Fibroblast of lung (primary cell): ENCODE measurements at regions not wholly inside any gene's neighbourhood (a gene's known extent, or its start where the extent isn't known, plus 50 kb on each side); places are given as distances from the start of the nearest gene placed in this dataset.

Experiments
- DNase-seq, 2 donors: peaks; one replicate each; pipeline versions ENCODE4 v3.0.0 to v3.0.0-alpha.2; 2010; ENCODE audit warnings: low read depth in 2 of 2
- H2AFZ ChIP-seq: 2 replicates; pipeline ENCODE4 v1.5.1; 2012; ENCODE audit warnings: low read length, control low read depth, inconsistent platforms
- H3K27ac ChIP-seq: 2 replicates; pipeline ENCODE4 v1.5.1; 2011; ENCODE audit warnings: low read length, control low read depth; ENCODE audit not compliant: insufficient read depth
- H3K27me3 ChIP-seq: 2 replicates; pipeline ENCODE4 v1.5.1; 2011; ENCODE audit warnings: mild to moderate bottlenecking, low read length; ENCODE audit not compliant: control insufficient read depth, insufficient read depth
- H3K36me3 ChIP-seq: 2 replicates; pipeline ENCODE4 v1.5.1; 2011; ENCODE audit warnings: low read length; ENCODE audit not compliant: control insufficient read depth, insufficient read depth
- H3K4me1 ChIP-seq: 2 replicates; pipeline ENCODE4 v1.5.1; 2011; ENCODE audit warnings: low read length; ENCODE audit not compliant: control insufficient read depth, insufficient read depth; ENCODE audit errors: extremely low read depth
- H3K4me2 ChIP-seq: 2 replicates; pipeline ENCODE4 v1.5.1; 2011; ENCODE audit warnings: low read length, control low read depth; ENCODE audit not compliant: insufficient read depth; ENCODE audit errors: extremely low read depth
- H3K4me3 ChIP-seq, 4 experiments: fragments of 200-600 bp in 1 of 4; sonication (generic) in 1 of 4; replicated peaks in 1 of 4; 2 replicates each; pipeline ENCODE4 v1.5.1; 2011 to 2016; ENCODE audit warnings: low read length in 4 of 4, low read depth in 3 of 4, mild to moderate bottlenecking in 3 of 4, control low read depth in 2 of 4, inconsistent platforms in 1 of 4, mixed read lengths in 1 of 4; ENCODE audit not compliant: insufficient read depth in 1 of 4; ENCODE audit errors: control extremely low read depth in 1 of 4
- H3K79me2 ChIP-seq: 2 replicates; pipeline ENCODE4 v1.5.1; 2012; ENCODE audit warnings: mild to moderate bottlenecking, low read length, inconsistent platforms; ENCODE audit not compliant: control insufficient read depth, insufficient read depth
- H3K9ac ChIP-seq: 2 replicates; pipeline ENCODE4 v1.5.1; 2011; ENCODE audit warnings: mild to moderate bottlenecking, low read length, control low read depth; ENCODE audit not compliant: insufficient read depth
- H3K9me3 ChIP-seq: 2 replicates; pipeline ENCODE4 v1.5.1; 2012; ENCODE audit warnings: low read depth, low read length; ENCODE audit not compliant: control insufficient read depth, insufficient read depth
- H4K20me1 ChIP-seq: 2 replicates; pipeline ENCODE4 v1.5.1; 2011; ENCODE audit warnings: low read length; ENCODE audit not compliant: control insufficient read depth, insufficient read depth; ENCODE audit errors: extremely low read depth
- CTCF ChIP-seq, 2 donors: IDR thresholded peaks in 1 of 2; conservative IDR thresholded peaks in 1 of 2; 1 replicate in 1 of 2; 2 replicates in 1 of 2; pipeline ENCODE4 v1.5.1; 2011 to 2012; ENCODE audit warnings: low read length in 2 of 2, control low read depth in 1 of 2, inconsistent platforms in 1 of 2, low read depth in 1 of 2, mild to moderate bottlenecking in 1 of 2
- EZH2 ChIP-seq: IDR thresholded peaks from 2 replicates; pipeline ENCODE4 v1.5.1; 2012; ENCODE audit warnings: low read length, control low read depth, mild to moderate bottlenecking; ENCODE audit errors: missing control alignments

- Histone ChIP-seq H3K9ac (no peak overlapping the region), H3K27me3 (no peaks in the 10 kb centered on the region), H3K9me3 (no peaks in the 10 kb centered on the region), H4K20me1 (no peaks in the 10 kb centered on the region), H3K79me2 (no peaks in the 10 kb centered on the region), H3K4me3 (no peak overlapping the region), H2AFZ (no peak overlapping the region), H3K36me3 (no peaks in the 10 kb centered on the region), H3K4me1 (no peaks in the 10 kb centered on the region), H3K4me2 (no peak overlapping the region), H3K27ac (no peak overlapping the region)
- no peak for DNase-seq
- no peak for TF ChIP-seq EZH2
- TF ChIP-seq CTCF (conservative IDR thresholded peaks at IDR 0.05 in 1 of 2, IDR thresholded peaks at IDR 0.05 in 1 of 2; ENCODE audit: low read depth in 1 of 2, low read length in 2 of 2): no peak
These were observed 80.2 kb downstream of the TMEM47 start for GRCh38 chrX:34576864-34577263.

GRCh38 chrX:34565981-34566380, 91.1 kb downstream of the TMEM47 start:
- Histone ChIP-seq H3K4me3 (no peak overlapping the region), H3K79me2 (no peaks in the 10 kb centered on the region), H3K4me1 (no peaks in the 10 kb centered on the region), H4K20me1 (no peaks in the 10 kb centered on the region), H3K9ac (no peak overlapping the region), H3K36me3 (no peaks in the 10 kb centered on the region), H2AFZ (no peak overlapping the region), H3K27me3 (no peaks in the 10 kb centered on the region), H3K27ac (no peak overlapping the region), H3K4me2 (no peak overlapping the region), H3K9me3 (no peaks in the 10 kb centered on the region)
- TF ChIP-seq CTCF (conservative IDR thresholded peaks at IDR 0.05 in 1 of 2, IDR thresholded peaks at IDR 0.05 in 1 of 2; ENCODE audit: low read depth in 1 of 2, low read length in 2 of 2): no peak
- no peak for TF ChIP-seq EZH2
- no peak for DNase-seq

GRCh38 chrX:34563804-34564203, 93.3 kb downstream of the TMEM47 start:
- no peaks in the 10 kb centered on the region for H3K27me3 ChIP-seq

More at GRCh38 chrX:34563804-34564203, 93.3 kb downstream of the TMEM47 start:
- Histone ChIP-seq H3K36me3 (no peaks in the 10 kb centered on the region), H4K20me1 (no peaks in the 10 kb centered on the region), H3K9me3 (no peaks in the 10 kb centered on the region), H3K4me1 (no peaks in the 10 kb centered on the region), H3K9ac (no peak overlapping the region), H3K27ac (no peak overlapping the region), H3K4me3 (no peak overlapping the region), H3K79me2 (no peaks in the 10 kb centered on the region), H2AFZ (no peak overlapping the region), H3K4me2 (no peak overlapping the region)
- peak in 1 of 2 donors; percentile 8 for DNase-seq
- TF ChIP-seq CTCF (conservative IDR thresholded peaks at IDR 0.05 in 1 of 2, IDR thresholded peaks at IDR 0.05 in 1 of 2; ENCODE audit: low read depth in 1 of 2, low read length in 2 of 2) (no peak), EZH2 (no peak)
